ENCODE measurements at regions not wholly inside any gene's neighbourhood (a gene's known extent, or its start where the extent isn't known, plus 50 kb on each side); places are given as distances from the start of the nearest gene placed in this dataset.

GRCh38 chr2:207257251-207258250 is 91.8 kb upstream of the KLF7 start:
- Histone ChIP-seq H3K27me3 (no peaks in the 10 kb centered on the region), H3K4me3 (no peak overlapping the region), H3K9me3 (no peaks in the 10 kb centered on the region), H3K36me3 (no peaks in the 10 kb centered on the region), H3K27ac (peak overlapping the region; percentile 14 to 77 (median 72)), H3K4me1 (peaks cover 22 to 53% (median 36%) of the 10 kb centered on the region in 4 donors)
- intact Hi-C loops (cut with DNase I; ENCODE audit: low total_unique reads), result no loop called here
- TF ChIP-seq EP300 (IDR thresholded peaks at IDR 0.05) (no peak), POLR2AphosphoS5 (IDR thresholded peaks at IDR 0.05) (no peak), CTCF (IDR thresholded peaks at IDR 0.05) (no peak), POLR2A (IDR thresholded peaks at IDR 0.05) (no peak)
- DNase-seq, result no peak
- WGBS, 5 donors, result 57 to 62% (median 60%) methylated on average over 11 of the region's 11 CpGs

GRCh38 chr2:207258263-207258991 is 92.7 kb upstream of the KLF7 start:
- no peaks in the 10 kb centered on the region for H3K36me3 ChIP-seq
- H3K27ac ChIP-seq, result peak overlapping the region; percentile 18 to 77 (median 72)
- H3K4me1 ChIP-seq, result peaks cover 22 to 53% (median 36%) of the 10 kb centered on the region in 4 donors
- 31 to 48% (median 42%) methylated on average over 6 of the region's 6 CpGs for WGBS, 5 donors
- intact Hi-C loops (cut with DNase I; ENCODE audit: low total_unique reads), result no loop called here
- TF ChIP-seq POLR2AphosphoS5 (IDR thresholded peaks at IDR 0.05) (peak; percentile 45 to 90 (median 89)), EP300 (IDR thresholded peaks at IDR 0.05) (peak; percentile 77), POLR2A (IDR thresholded peaks at IDR 0.05) (no peak), CTCF (IDR thresholded peaks at IDR 0.05) (no peak)
- no peaks in the 10 kb centered on the region for H3K9me3 ChIP-seq
- no peaks in the 10 kb centered on the region for H3K27me3 ChIP-seq
- no peak overlapping the region for H3K4me3 ChIP-seq
- peak; percentile 61 to 69 for DNase-seq

GRCh38 chr2:207260021-207260420 is 94.3 kb upstream of the KLF7 start:
- H3K27me3 ChIP-seq, result no peaks in the 10 kb centered on the region
- no peaks in the 10 kb centered on the region for H3K36me3 ChIP-seq
- H3K9me3 ChIP-seq, result no peaks in the 10 kb centered on the region
- no peak for TF ChIP-seq POLR2A (IDR thresholded peaks at IDR 0.05)
- no peak for TF ChIP-seq CTCF (IDR thresholded peaks at IDR 0.05)
- no peak for DNase-seq
- no peak overlapping the region for H3K27ac ChIP-seq
- no peak overlapping the region for H3K4me3 ChIP-seq
- peaks cover 22 to 45% (median 31%) of the 10 kb centered on the region in 4 donors for H3K4me1 ChIP-seq
- 80 to 87% (median 85%) methylated on average over 2 of the region's 2 CpGs for WGBS, 5 donors
- intact Hi-C loops (cut with DNase I; ENCODE audit: low total_unique reads), result no loop called here

GRCh38 chr2:207260947-207261346 is 95.2 kb upstream of the KLF7 start:
- H3K36me3 ChIP-seq, result no peaks in the 10 kb centered on the region
- intact Hi-C loops (cut with DNase I; ENCODE audit: low total_unique reads), result no loop called here
- H3K9me3 ChIP-seq, result no peaks in the 10 kb centered on the region
- no peaks in the 10 kb centered on the region for H3K27me3 ChIP-seq
- 84 to 88% (median 87%) methylated on average over 4 of the region's 4 CpGs for WGBS, 5 donors
- H3K4me1 ChIP-seq, result peaks cover 16 to 36% (median 29%) of the 10 kb centered on the region in 4 donors
- no peak for DNase-seq
- TF ChIP-seq EP300 (IDR thresholded peaks at IDR 0.05), result no peak
- no peak for TF ChIP-seq POLR2AphosphoS5 (IDR thresholded peaks at IDR 0.05)
- no peak for TF ChIP-seq CTCF (IDR thresholded peaks at IDR 0.05)
- no peak for TF ChIP-seq POLR2A (IDR thresholded peaks at IDR 0.05)
- no peak overlapping the region for H3K4me3 ChIP-seq
- no peak overlapping the region for H3K27ac ChIP-seq

All from stomach (tissue), 8 donors.